MG63 (cell line): ENCODE measurements at regions not wholly inside any gene's neighbourhood (a gene's known extent, or its start where the extent isn't known, plus 50 kb on each side); places are given as distances from the start of the nearest gene placed in this dataset.
"Not testable (repeated sequence)": the region's sequence is repeated elsewhere in the genome, so short reads cannot be mapped to it uniquely, and the experiment has no call there.

Experiments used
- DNase-seq: peaks from one replicate; pipeline ENCODE4 v3.0.0-alpha.2; 2020
- H3K27me3 ChIP-seq: fragments of 250-450 bp; sonication (Bioruptor Pico); 2 replicates; pipeline ENCODE4 v1.5.1; 2020; ENCODE audit warnings: mild to moderate bottlenecking, moderate library complexity
- H3K36me3 ChIP-seq: fragments of 250-450 bp; sonication (Bioruptor Pico); 2 replicates; pipeline ENCODE4 v1.5.1; 2020; ENCODE audit warnings: mild to moderate bottlenecking, moderate library complexity
- H3K4me3 ChIP-seq: fragments of 250-450 bp; sonication (Bioruptor Pico); 2 replicates; pipeline ENCODE4 v1.5.1; 2020; ENCODE audit warnings: mild to moderate bottlenecking, moderate library complexity
- H3K9me3 ChIP-seq: fragments of 250-450 bp; sonication (Bioruptor Pico); 2 replicates; pipeline ENCODE4 v1.5.1; 2020; ENCODE audit warnings: mild to moderate bottlenecking, moderate library complexity

DNA sequence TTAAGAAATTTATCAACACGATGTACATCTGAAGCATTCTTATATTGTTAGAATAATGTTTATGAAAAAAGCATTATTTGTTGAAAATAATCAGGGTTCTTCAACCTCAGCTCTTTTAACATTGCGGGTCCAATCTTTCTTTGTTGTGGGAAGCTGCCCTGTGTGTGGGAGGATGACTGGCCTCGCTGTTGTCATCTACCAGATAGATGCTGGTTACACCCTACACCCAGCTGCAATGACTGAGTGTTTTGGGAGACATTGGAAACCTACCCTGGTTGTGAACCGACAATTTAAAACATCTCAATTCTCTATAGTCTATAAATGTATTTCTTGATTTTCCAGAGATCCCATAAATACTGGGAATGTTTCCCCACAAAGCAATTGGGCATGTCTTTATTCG is 794.2 kb upstream of the CDH10 start:
- no peaks in the 10 kb centered on the region for H3K27me3 ChIP-seq
- no peaks in the 10 kb centered on the region for H3K9me3 ChIP-seq
- H3K4me3 ChIP-seq = no peak overlapping the region
- DNase-seq = no peak
- no peaks in the 10 kb centered on the region for H3K36me3 ChIP-seq

- H3K4me3 ChIP-seq, H3K9me3 ChIP-seq, DNase-seq, H3K36me3 ChIP-seq, H3K27me3 ChIP-seq: not testable (repeated sequence)
Measured at GRCh38 chr5:25438375-25438774, 793.6 kb upstream of the CDH10 start.

GRCh38 chr5:25436452-25436851 is 791.7 kb upstream of the CDH10 start:
- no peak for DNase-seq
- Histone ChIP-seq H3K36me3 (no peaks in the 10 kb centered on the region), H3K4me3 (no peak overlapping the region), H3K27me3 (no peaks in the 10 kb centered on the region), H3K9me3 (no peaks in the 10 kb centered on the region)

- Histone ChIP-seq H3K9me3 (no peaks in the 10 kb centered on the region), H3K27me3 (no peaks in the 10 kb centered on the region), H3K36me3 (no peaks in the 10 kb centered on the region), H3K4me3 (no peak overlapping the region)
- no peak for DNase-seq
Measured at GRCh38 chr5:25435882-25436281, 791.1 kb upstream of the CDH10 start.

DNA sequence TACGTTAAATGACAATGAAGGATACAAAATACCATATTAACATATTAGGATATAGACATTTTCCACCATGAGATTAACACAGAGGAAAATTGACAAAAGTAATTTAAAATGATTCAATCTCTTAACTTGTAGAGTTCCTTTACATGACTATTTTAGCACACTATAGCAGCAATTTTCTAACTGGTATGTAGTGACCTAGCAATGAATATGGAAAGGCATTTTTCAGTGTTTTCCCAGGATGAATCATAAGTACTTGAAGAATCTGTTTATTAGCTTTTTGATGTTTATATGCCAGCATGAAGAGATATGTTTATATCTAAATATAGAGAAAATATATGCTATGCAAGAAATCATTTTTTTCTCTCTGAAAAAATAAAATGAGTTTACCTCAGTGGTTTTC is 782.5 kb upstream of the CDH10 start:
- DNase-seq = no peak
- H3K4me3 ChIP-seq = no peak overlapping the region
- no peaks in the 10 kb centered on the region for H3K36me3 ChIP-seq
- no peaks in the 10 kb centered on the region for H3K9me3 ChIP-seq
- H3K27me3 ChIP-seq = no peaks in the 10 kb centered on the region

- no peak for DNase-seq
- no peaks in the 10 kb centered on the region for H3K27me3 ChIP-seq
- no peaks in the 10 kb centered on the region for H3K9me3 ChIP-seq
- no peaks in the 10 kb centered on the region for H3K36me3 ChIP-seq
- H3K4me3 ChIP-seq = no peak overlapping the region
Measured at GRCh38 chr5:25423271-25423670, 778.5 kb upstream of the CDH10 start.

- Histone ChIP-seq H3K4me3 (no peak overlapping the region), H3K9me3 (no peaks in the 10 kb centered on the region), H3K36me3 (no peaks in the 10 kb centered on the region), H3K27me3 (no peaks in the 10 kb centered on the region)
- no peak for DNase-seq
Measured at GRCh38 chr5:25419684-25420083, 774.9 kb upstream of the CDH10 start.

DNA sequence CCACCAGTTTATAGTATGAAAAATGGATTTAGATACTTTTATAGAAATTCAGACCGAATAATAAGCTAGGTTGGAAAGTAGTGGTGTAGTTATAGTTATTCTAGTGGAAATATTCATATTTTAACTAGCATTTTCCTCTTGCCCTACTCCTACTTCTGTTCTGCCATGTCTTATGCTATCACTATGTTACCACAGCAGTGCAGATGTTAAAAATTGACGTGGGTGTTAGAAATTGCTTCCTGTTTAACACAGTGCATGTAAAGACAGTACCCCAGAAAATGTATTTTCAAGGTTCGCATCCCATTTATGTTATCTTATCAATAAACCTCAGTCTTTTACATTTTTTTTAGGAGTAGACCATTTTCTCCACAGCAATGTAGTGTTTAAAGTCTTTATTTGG is 774.2 kb upstream of the CDH10 start:
- Histone ChIP-seq H3K4me3 (no peak overlapping the region), H3K36me3 (no peaks in the 10 kb centered on the region), H3K9me3 (no peaks in the 10 kb centered on the region), H3K27me3 (no peaks in the 10 kb centered on the region)
- DNase-seq = no peak

GRCh38 chr5:25418319-25418859 is 773.6 kb upstream of the CDH10 start:
- no peaks in the 10 kb centered on the region for H3K9me3 ChIP-seq
- DNase-seq = no peak
- no peak overlapping the region for H3K4me3 ChIP-seq
- no peaks in the 10 kb centered on the region for H3K36me3 ChIP-seq
- H3K27me3 ChIP-seq = no peaks in the 10 kb centered on the region

- Histone ChIP-seq H3K27me3 (no peaks in the 10 kb centered on the region), H3K9me3 (no peaks in the 10 kb centered on the region), H3K4me3 (no peak overlapping the region), H3K36me3 (no peaks in the 10 kb centered on the region)
- DNase-seq = no peak
Measured at GRCh38 chr5:25416960-25417359, 772.2 kb upstream of the CDH10 start.

DNA sequence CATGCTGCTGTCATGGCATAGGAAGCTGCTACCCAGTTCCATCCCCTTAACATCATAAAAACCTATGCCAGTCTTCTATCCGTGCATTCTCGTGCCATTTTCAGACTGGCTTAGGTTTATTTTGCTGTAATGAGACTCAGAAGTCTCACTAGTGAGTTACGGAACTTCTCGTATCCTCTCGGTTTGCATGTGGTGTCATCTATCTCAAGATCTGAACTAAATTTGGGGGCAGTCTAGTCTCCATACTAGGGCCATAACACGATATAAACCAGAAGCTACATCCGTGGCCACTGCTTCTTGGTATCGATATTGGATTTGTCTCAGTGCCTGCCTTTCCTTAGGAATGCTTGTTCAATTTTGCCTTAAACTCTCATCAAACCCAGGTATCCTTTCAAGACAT is 771.2 kb upstream of the CDH10 start:
- no peak for DNase-seq
- H3K9me3 ChIP-seq = no peaks in the 10 kb centered on the region
- H3K4me3 ChIP-seq = no peak overlapping the region
- H3K27me3 ChIP-seq = no peaks in the 10 kb centered on the region
- H3K36me3 ChIP-seq = no peaks in the 10 kb centered on the region

GRCh38 chr5:25414742-25415141 is 770.0 kb upstream of the CDH10 start:
- Histone ChIP-seq H3K9me3 (peaks cover 2% of the 10 kb centered on the region; the same call in 1 of the 2 replicates), H3K36me3 (no peaks in the 10 kb centered on the region), H3K27me3 (no peaks in the 10 kb centered on the region), H3K4me3 (no peak overlapping the region)
- no peak for DNase-seq

GRCh38 chr5:25412116-25412661 is 767.4 kb upstream of the CDH10 start:
- H3K9me3 ChIP-seq = peaks cover 5% of the 10 kb centered on the region; the same call in 1 of the 2 replicates
- H3K27me3 ChIP-seq = no peaks in the 10 kb centered on the region
- no peaks in the 10 kb centered on the region for H3K36me3 ChIP-seq
- no peak for DNase-seq
- no peak overlapping the region for H3K4me3 ChIP-seq

DNA sequence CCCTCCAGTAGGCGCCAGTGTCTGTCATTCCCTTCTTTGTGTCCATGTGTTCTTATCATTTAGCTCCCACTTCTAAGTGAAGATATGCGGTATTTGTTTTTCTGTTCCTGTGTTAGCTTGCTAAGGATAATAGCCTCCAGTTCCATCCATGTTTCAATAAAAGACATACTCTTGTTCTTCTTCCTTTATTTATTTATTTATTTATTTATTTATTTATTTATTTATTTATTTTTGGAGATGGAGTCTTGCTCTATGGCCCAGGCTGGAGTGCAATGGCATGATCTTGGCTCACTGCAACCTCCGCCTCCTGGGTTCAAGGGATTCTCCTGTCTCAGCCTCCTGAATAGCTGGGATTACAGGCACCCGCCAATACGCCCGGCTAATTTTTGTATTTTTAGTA is 762.6 kb upstream of the CDH10 start:
- H3K9me3 ChIP-seq = peaks cover 13% of the 10 kb centered on the region; the same call in 1 of the 2 replicates
- H3K27me3 ChIP-seq, H3K36me3 ChIP-seq, H3K4me3 ChIP-seq, DNase-seq: not testable (repeated sequence)

GRCh38 chr5:25405850-25406249 is 761.1 kb upstream of the CDH10 start:
- Histone ChIP-seq H3K4me3 (no peak overlapping the region), H3K9me3 (peaks cover 13% of the 10 kb centered on the region; the same call in 1 of the 2 replicates), H3K36me3 (no peaks in the 10 kb centered on the region), H3K27me3 (no peaks in the 10 kb centered on the region)
- no peak for DNase-seq

DNA sequence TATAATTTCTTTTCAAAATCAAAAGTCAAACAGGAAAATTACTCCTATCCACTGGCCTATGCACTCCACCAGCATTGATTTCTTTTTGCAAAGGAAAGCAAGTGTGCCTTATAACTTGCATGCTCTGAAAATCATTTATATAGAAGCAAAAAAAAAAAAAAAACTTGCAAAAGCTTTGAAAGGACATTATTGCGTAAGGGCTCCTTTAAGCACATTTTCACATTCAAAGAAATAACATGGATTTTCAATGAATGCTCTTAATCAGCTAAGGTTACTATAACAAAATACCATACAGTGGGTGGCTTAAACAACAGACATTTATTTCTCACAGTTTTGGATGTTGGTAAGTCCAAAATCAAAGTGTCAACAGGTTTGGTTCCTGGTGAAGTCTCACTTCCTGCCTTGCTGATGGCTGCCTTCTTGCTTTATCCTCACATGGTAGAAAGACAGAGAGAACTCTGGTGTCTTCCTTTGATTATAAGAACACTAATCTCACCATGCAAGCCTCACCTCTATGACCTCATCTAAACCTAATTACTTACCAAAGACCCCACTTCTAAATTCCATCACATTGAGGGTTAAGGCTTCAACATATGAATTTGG is 755.2 kb upstream of the CDH10 start:
- H3K27me3 ChIP-seq = no peaks in the 10 kb centered on the region
- no peak for DNase-seq
- H3K9me3 ChIP-seq = peaks cover 10% of the 10 kb centered on the region; the same call in 1 of the 2 replicates
- no peak overlapping the region for H3K4me3 ChIP-seq
- H3K36me3 ChIP-seq = no peaks in the 10 kb centered on the region

DNA sequence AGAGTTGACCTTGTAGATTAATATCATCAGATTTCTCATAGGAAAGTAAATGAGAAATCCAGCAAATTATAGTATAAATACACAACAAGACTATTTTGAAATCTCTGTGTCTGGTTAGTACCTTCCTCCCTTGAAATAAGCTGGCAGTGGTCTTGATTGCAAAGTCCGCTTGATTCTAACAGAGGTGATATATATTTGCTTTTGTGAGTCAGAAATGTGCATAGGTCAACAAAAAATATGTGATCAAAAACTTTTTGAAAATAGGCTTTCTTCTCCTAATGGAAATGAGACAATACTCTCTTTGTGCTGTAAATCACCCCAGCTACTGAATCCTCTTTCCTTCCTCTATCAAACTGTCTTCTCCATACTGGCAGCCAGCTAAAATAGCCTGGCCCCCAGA is 749.2 kb upstream of the CDH10 start:
- H3K36me3 ChIP-seq = no peaks in the 10 kb centered on the region
- H3K27me3 ChIP-seq = no peaks in the 10 kb centered on the region
- no peak for DNase-seq
- H3K9me3 ChIP-seq = no peaks in the 10 kb centered on the region
- no peak overlapping the region for H3K4me3 ChIP-seq

DNA sequence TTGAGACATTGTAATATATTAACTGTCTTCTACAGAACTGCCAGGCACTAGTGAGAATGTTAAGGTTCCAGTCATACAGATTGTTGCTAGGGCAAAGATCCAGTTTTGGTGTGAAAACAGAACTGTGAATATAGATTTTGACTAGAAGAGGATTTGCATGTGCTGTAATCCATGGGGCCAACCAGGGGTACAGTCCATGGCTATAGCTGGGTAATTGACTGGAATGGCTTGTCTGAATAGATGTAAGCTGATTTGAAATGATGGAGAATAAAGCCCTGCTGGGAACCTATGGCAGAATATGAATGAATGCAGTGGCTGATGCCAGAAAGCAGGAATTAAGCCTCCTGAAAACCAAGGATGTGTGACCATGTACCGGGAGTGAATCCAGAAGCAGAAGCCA is 748.5 kb upstream of the CDH10 start:
- H3K4me3 ChIP-seq = no peak overlapping the region
- no peaks in the 10 kb centered on the region for H3K27me3 ChIP-seq
- no peak for DNase-seq
- H3K36me3 ChIP-seq = no peaks in the 10 kb centered on the region
- H3K9me3 ChIP-seq = no peaks in the 10 kb centered on the region
